HG03342 (cell line): ENCODE measurements at regions not wholly inside any gene's neighbourhood (a gene's known extent, or its start where the extent isn't known, plus 50 kb on each side); places are given as distances from the start of the nearest gene placed in this dataset.

Experiments
- ATAC-seq: cut with Tn5 transposase; IDR thresholded peaks from one replicate; pipeline ENCODE4 v1.9.1; 2021; ENCODE audit warnings: mild to moderate bottlenecking, moderate library complexity; ENCODE audit not compliant: unreplicated experiment

- no peak for ATAC-seq
Observed at GRCh38 chr9:14399756-14400657, 86.1 kb upstream of the NFIB start.

- no peak for ATAC-seq
Observed at GRCh38 chr9:14398473-14398872, 84.5 kb upstream of the NFIB start.

GRCh38 chr9:14396171-14396570 lies 82.2 kb upstream of the NFIB start:
- ATAC-seq: no peak

GRCh38 chr9:14395317-14396082 lies 81.6 kb upstream of the NFIB start:
- no peak for ATAC-seq

- no peak for ATAC-seq
Observed at GRCh38 chr9:14393418-14393817, 79.5 kb upstream of the NFIB start.

GRCh38 chr9:14391620-14392019 lies 77.7 kb upstream of the NFIB start:
- ATAC-seq: no peak

- no peak for ATAC-seq
Observed at GRCh38 chr9:14389657-14390056, 75.7 kb upstream of the NFIB start.

- ATAC-seq: no peak
Observed at GRCh38 chr9:14389146-14389545, 75.2 kb upstream of the NFIB start.

GRCh38 chr9:14383773-14384172 lies 69.8 kb upstream of the NFIB start:
- no peak for ATAC-seq

GRCh38 chr9:14383294-14383693 lies 69.4 kb upstream of the NFIB start:
- no peak for ATAC-seq

- ATAC-seq: no peak
Observed at GRCh38 chr9:14380061-14380836, 66.3 kb upstream of the NFIB start.

- peak; percentile 37 for ATAC-seq
Observed at GRCh38 chr9:14379280-14379679, 65.3 kb upstream of the NFIB start.

- ATAC-seq: no peak
Observed at GRCh38 chr9:14373706-14374105, 59.8 kb upstream of the NFIB start.

GRCh38 chr9:14373336-14373666 lies 59.4 kb upstream of the NFIB start:
- ATAC-seq: no peak

- ATAC-seq: no peak
Observed at GRCh38 chr9:14372437-14373335, 58.7 kb upstream of the NFIB start.

- ATAC-seq: no peak
Observed at GRCh38 chr9:14369011-14369410, 55.1 kb upstream of the NFIB start.

- ATAC-seq: no peak
Observed at GRCh38 chr9:14366076-14366475, 52.1 kb upstream of the NFIB start.

- no peak for ATAC-seq
Observed at GRCh38 chr9:14365670-14366069, 51.7 kb upstream of the NFIB start.
